ENCODE measurements at regions not wholly inside any gene's neighbourhood (a gene's known extent, or its start where the extent isn't known, plus 50 kb on each side); places are given as distances from the start of the nearest gene placed in this dataset.

DNA sequence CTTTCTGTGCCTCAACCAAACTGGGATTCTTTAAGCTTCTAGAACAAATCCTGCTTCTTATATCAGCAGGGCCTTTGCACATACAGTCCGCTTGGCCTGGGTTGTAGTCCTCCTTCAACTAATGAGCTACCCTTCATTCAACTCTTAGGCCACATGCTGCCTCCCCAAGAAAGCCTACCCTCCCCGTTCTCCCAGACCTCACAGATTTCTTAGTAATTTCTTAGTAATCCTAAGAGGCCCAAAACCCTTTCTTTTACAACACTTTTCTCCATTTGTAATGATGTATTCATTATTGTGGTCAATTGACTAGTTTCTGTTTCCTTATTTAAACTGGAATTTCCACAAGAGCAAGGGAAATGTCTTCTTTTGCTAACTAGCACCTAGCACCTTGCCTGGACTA is 233.1 kb downstream of the PPP1R2C start:
- TF ChIP-seq, protein P1, sequence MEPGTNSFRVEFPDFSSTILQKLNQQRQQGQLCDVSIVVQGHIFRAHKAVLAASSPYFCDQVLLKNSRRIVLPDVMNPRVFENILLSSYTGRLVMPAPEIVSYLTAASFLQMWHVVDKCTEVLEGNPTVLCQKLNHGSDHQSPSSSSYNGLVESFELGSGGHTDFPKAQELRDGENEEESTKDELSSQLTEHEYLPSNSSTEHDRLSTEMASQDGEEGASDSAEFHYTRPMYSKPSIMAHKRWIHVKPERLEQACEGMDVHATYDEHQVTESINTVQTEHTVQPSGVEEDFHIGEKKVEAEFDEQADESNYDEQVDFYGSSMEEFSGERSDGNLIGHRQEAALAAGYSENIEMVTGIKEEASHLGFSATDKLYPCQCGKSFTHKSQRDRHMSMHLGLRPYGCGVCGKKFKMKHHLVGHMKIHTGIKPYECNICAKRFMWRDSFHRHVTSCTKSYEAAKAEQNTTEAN (CRISPR knock-in tag; IDR thresholded peaks at IDR 0.05), result no peak
- no peak for TF ChIP-seq ADNP (tag; IDR thresholded peaks at IDR 0.05)
- TF ChIP-seq HNRNPL (IDR thresholded peaks at IDR 0.05; ENCODE audit: low read depth, low read length), result no peak
- no peak for TF ChIP-seq ZNF79 (CRISPR knock-in tag; IDR thresholded peaks at IDR 0.05; ENCODE audit: low read depth)
- TF ChIP-seq NR1H2 (CRISPR knock-in tag; IDR thresholded peaks at IDR 0.05), result no peak
- TF ChIP-seq, protein P2, sequence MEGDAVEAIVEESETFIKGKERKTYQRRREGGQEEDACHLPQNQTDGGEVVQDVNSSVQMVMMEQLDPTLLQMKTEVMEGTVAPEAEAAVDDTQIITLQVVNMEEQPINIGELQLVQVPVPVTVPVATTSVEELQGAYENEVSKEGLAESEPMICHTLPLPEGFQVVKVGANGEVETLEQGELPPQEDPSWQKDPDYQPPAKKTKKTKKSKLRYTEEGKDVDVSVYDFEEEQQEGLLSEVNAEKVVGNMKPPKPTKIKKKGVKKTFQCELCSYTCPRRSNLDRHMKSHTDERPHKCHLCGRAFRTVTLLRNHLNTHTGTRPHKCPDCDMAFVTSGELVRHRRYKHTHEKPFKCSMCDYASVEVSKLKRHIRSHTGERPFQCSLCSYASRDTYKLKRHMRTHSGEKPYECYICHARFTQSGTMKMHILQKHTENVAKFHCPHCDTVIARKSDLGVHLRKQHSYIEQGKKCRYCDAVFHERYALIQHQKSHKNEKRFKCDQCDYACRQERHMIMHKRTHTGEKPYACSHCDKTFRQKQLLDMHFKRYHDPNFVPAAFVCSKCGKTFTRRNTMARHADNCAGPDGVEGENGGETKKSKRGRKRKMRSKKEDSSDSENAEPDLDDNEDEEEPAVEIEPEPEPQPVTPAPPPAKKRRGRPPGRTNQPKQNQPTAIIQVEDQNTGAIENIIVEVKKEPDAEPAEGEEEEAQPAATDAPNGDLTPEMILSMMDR (IDR thresholded peaks at IDR 0.05 in 2 of 3, conservative IDR thresholded peaks at IDR 0.05 in 1 of 3; ENCODE audit: insufficient read depth in 2 of 3, low read depth in 1 of 3, low read length in 3 of 3), result no peak
- TF ChIP-seq, protein P3, sequence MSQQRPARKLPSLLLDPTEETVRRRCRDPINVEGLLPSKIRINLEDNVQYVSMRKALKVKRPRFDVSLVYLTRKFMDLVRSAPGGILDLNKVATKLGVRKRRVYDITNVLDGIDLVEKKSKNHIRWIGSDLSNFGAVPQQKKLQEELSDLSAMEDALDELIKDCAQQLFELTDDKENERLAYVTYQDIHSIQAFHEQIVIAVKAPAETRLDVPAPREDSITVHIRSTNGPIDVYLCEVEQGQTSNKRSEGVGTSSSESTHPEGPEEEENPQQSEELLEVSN (IDR thresholded peaks at IDR 0.05; ENCODE audit: borderline replicate concordance in 1 of 2, extremely low read depth in 1 of 2, insufficient read depth in 1 of 2, insufficient read length in 1 of 2, low read depth in 1 of 2, low read length in 1 of 2, poor library complexity in 1 of 2, severe bottlenecking in 1 of 2), result no peak
- TF ChIP-seq, protein P4, sequence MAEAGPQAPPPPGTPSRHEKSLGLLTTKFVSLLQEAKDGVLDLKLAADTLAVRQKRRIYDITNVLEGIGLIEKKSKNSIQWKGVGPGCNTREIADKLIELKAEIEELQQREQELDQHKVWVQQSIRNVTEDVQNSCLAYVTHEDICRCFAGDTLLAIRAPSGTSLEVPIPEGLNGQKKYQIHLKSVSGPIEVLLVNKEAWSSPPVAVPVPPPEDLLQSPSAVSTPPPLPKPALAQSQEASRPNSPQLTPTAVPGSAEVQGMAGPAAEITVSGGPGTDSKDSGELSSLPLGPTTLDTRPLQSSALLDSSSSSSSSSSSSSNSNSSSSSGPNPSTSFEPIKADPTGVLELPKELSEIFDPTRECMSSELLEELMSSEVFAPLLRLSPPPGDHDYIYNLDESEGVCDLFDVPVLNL (CRISPR knock-in tag; IDR thresholded peaks at IDR 0.05; ENCODE audit: low read depth), result no peak
- TF ChIP-seq ZNF124 (CRISPR knock-in tag; IDR thresholded peaks at IDR 0.05), result no peak
- TF ChIP-seq EP300 (IDR thresholded peaks at IDR 0.05; ENCODE audit: low read length), result no peak
- TF ChIP-seq EZH2 (IDR thresholded peaks at IDR 0.05; ENCODE audit: borderline replicate concordance, low read depth, low read length), result no peak
- TF ChIP-seq, protein P5, sequence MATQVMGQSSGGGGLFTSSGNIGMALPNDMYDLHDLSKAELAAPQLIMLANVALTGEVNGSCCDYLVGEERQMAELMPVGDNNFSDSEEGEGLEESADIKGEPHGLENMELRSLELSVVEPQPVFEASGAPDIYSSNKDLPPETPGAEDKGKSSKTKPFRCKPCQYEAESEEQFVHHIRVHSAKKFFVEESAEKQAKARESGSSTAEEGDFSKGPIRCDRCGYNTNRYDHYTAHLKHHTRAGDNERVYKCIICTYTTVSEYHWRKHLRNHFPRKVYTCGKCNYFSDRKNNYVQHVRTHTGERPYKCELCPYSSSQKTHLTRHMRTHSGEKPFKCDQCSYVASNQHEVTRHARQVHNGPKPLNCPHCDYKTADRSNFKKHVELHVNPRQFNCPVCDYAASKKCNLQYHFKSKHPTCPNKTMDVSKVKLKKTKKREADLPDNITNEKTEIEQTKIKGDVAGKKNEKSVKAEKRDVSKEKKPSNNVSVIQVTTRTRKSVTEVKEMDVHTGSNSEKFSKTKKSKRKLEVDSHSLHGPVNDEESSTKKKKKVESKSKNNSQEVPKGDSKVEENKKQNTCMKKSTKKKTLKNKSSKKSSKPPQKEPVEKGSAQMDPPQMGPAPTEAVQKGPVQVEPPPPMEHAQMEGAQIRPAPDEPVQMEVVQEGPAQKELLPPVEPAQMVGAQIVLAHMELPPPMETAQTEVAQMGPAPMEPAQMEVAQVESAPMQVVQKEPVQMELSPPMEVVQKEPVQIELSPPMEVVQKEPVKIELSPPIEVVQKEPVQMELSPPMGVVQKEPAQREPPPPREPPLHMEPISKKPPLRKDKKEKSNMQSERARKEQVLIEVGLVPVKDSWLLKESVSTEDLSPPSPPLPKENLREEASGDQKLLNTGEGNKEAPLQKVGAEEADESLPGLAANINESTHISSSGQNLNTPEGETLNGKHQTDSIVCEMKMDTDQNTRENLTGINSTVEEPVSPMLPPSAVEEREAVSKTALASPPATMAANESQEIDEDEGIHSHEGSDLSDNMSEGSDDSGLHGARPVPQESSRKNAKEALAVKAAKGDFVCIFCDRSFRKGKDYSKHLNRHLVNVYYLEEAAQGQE (IDR thresholded peaks at IDR 0.05; ENCODE audit: borderline replicate concordance), result no peak
- TF ChIP-seq, protein P5 (CRISPR knock-in tag; IDR thresholded peaks at IDR 0.05; ENCODE audit: low read depth), result no peak
